K562 (cell line): ENCODE measurements at regions not wholly inside any gene's neighbourhood (a gene's known extent, or its start where the extent isn't known, plus 50 kb on each side); places are given as distances from the start of the nearest gene placed in this dataset.

Source experiments
- CHAMP1 ChIP-seq: fragments of 450-650 bp; IDR thresholded peaks from 2 replicates; pipeline ENCODE4 v1.6.1; 2016; ENCODE audit warnings: mild to moderate bottlenecking
- CTCF ChIP-seq, 3 experiments: IDR thresholded peaks in 2 of 3; conservative IDR thresholded peaks in 1 of 3; 2 replicates each; pipeline ENCODE4 v1.5.1; 2011 to 2012; ENCODE audit warnings: low read length in 3 of 3, mild to moderate bottlenecking in 3 of 3, control low read depth in 2 of 3, improper control_type of control experiment in 1 of 3, inconsistent platforms in 1 of 3, low read depth in 1 of 3, mixed read lengths in 1 of 3, moderate library complexity in 1 of 3; ENCODE audit not compliant: insufficient read depth in 2 of 3
- GTF2E2 ChIP-seq: fragments of 200-800 bp; sonication (Bioruptor generic); IDR thresholded peaks from 2 replicates; pipeline ENCODE4 v1.6.1; 2016; ENCODE audit warnings: missing genetic modification characterization, missing compliant biosample characterization
- HDAC2 ChIP-seq: fragments of 450-650 bp; IDR thresholded peaks from 2 replicates; pipeline ENCODE4 v1.6.1; 2016; ENCODE audit warnings: mild to moderate bottlenecking
- KAT8 ChIP-seq: fragments of 450-650 bp; IDR thresholded peaks from 2 replicates; pipeline ENCODE4 v1.6.1; 2016; ENCODE audit warnings: low read depth, mild to moderate bottlenecking
- NR4A1 ChIP-seq, 2 experiments: fragments of 250-450 bp in 1 of 2; fragments of 450-650 bp in 1 of 2; sonication (Bioruptor Pico) in 1 of 2; IDR thresholded peaks; 2 replicates each; pipeline versions ENCODE4 v1.4.0 to v1.6.1; 2016 to 2020; ENCODE audit warnings: mild to moderate bottlenecking in 2 of 2, missing compliant biosample characterization in 1 of 2, missing genetic modification characterization in 1 of 2, moderate library complexity in 1 of 2
- PBX2 ChIP-seq, 2 experiments: IDR thresholded peaks in 1 of 2; conservative IDR thresholded peaks in 1 of 2; 2 replicates each; pipeline ENCODE4 v1.6.1; 2016; ENCODE audit warnings: low read depth in 2 of 2, mild to moderate bottlenecking in 1 of 2, missing compliant biosample characterization in 1 of 2, missing genetic modification characterization in 1 of 2, moderate library complexity in 1 of 2
- PPARD ChIP-seq: fragments of 250-450 bp; sonication (Bioruptor Pico); IDR thresholded peaks from 2 replicates; pipeline ENCODE4 v1.8.0; 2022; ENCODE audit warnings: inconsistent platforms, mild to moderate bottlenecking, moderate library complexity
- RBM25 ChIP-seq: fragments of 200-400 bp; formaldehyde crosslinking; IDR thresholded peaks from 2 replicates; pipeline ENCODE4 v1.6.1; 2018; ENCODE audit warnings: low read length, low read depth, moderate library complexity; ENCODE audit not compliant: severe bottlenecking
- SAP30 ChIP-seq: fragments of 200-600 bp; sonication (generic); IDR thresholded peaks from 2 replicates; pipeline ENCODE4 v1.6.1; 2012; ENCODE audit warnings: borderline replicate concordance, low read depth, mild to moderate bottlenecking, moderate library complexity, low read length, control low read depth, inconsistent platforms; ENCODE audit not compliant: insufficient read depth, poor library complexity, severe bottlenecking
- SMARCE1 ChIP-seq: fragments of 450-650 bp; IDR thresholded peaks from 2 replicates; pipeline ENCODE4 v1.7.1; 2016; ENCODE audit warnings: mild to moderate bottlenecking
- VEZF1 ChIP-seq: fragments of 200-800 bp; sonication (Bioruptor generic); IDR thresholded peaks from 2 replicates; pipeline ENCODE4 v1.6.1; 2017; ENCODE audit warnings: missing genetic modification characterization, missing compliant biosample characterization
- ZNF347 ChIP-seq: fragments of 450-650 bp; formaldehyde crosslinking; IDR thresholded peaks from 2 replicates; pipeline ENCODE4 v1.4.0; 2020; ENCODE audit warnings: low read depth, mild to moderate bottlenecking, moderate library complexity
- ZNF445 ChIP-seq: fragments of 250-450 bp; sonication (Bioruptor Pico); IDR thresholded peaks from 2 replicates; pipeline ENCODE4 v1.4.0; 2020; ENCODE audit warnings: low read depth, mild to moderate bottlenecking, moderate library complexity
- TF ChIP-seq, protein P1 (sequence below): fragments of 450-650 bp; conservative IDR thresholded peaks from 2 replicates; pipeline ENCODE4 v1.6.1; 2016; ENCODE audit warnings: missing genetic modification characterization, low read depth, mild to moderate bottlenecking, control low read depth, missing compliant biosample characterization

DNA sequence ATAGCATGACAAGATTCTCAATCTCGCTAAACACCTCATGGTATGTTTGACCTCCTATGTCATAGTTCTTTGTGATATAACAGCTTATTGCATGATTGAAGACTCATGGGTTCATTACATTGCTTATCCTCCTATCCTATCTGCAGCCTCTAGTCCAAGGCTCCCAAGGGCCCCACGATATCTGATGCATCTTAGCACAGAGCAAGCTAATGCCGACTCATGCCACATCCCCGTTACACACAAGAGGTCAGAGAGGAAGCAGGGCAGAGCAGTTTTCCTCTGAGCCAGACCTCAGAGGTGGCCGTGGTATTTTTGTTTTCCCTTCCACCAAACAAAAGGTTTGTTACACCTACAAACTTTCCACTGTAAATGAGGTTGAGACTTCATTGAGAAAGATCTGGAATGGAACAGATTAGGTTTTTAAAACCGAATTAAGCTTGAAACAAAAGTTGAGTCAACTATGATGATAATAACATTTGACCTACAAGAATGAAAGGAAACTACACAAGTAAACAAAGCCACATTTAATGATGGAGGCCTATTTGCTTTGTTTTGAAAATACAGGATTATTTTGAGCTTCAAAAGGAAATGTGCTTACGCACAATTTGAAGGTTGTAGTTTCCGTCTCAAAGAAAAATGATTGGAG lies 133.9 kb upstream of the MYLIP start (continued):
- peak in 1 of 3 experiments; percentile 20; a peak in 1 of 6 replicates for TF ChIP-seq CTCF (IDR thresholded peaks at IDR 0.05 in 2 of 3, conservative IDR thresholded peaks at IDR 0.05 in 1 of 3; ENCODE audit: insufficient read depth in 2 of 3, low read depth in 1 of 3, low read length in 3 of 3)
- TF ChIP-seq ZNF445: no peak
- TF ChIP-seq PBX2 (CRISPR knock-in tag; IDR thresholded peaks at IDR 0.05; ENCODE audit: low read depth): no peak
- peak; percentile 66 for TF ChIP-seq PBX2 (tag; conservative IDR thresholded peaks at IDR 0.05; ENCODE audit: low read depth)
- TF ChIP-seq, protein P1, sequence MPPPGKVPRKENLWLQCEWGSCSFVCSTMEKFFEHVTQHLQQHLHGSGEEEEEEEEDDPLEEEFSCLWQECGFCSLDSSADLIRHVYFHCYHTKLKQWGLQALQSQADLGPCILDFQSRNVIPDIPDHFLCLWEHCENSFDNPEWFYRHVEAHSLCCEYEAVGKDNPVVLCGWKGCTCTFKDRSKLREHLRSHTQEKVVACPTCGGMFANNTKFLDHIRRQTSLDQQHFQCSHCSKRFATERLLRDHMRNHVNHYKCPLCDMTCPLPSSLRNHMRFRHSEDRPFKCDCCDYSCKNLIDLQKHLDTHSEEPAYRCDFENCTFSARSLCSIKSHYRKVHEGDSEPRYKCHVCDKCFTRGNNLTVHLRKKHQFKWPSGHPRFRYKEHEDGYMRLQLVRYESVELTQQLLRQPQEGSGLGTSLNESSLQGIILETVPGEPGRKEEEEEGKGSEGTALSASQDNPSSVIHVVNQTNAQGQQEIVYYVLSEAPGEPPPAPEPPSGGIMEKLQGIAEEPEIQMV: peak; percentile 35; the same call in 1 of the 2 replicates
- no peak for TF ChIP-seq NR4A1 (CRISPR knock-in tag; IDR thresholded peaks at IDR 0.05)
- no peak; the same call in 1 of the 2 replicates for TF ChIP-seq NR4A1 (tag; IDR thresholded peaks at IDR 0.05)
- 0 out of 2 replicates have a peak, but pooled peaks have one; percentile 55 for TF ChIP-seq GTF2E2 (tag)
- peak; percentile 87 for TF ChIP-seq HDAC2
- TF ChIP-seq SMARCE1: peak; percentile 89
- peak; percentile 59; the same call in 1 of the 2 replicates for TF ChIP-seq VEZF1 (CRISPR knock-in tag)
- TF ChIP-seq KAT8: no peak
- TF ChIP-seq SAP30: no peak
- no peak for TF ChIP-seq PPARD (CRISPR knock-in tag)
- peak; percentile 33 for TF ChIP-seq CHAMP1
- no peak for TF ChIP-seq RBM25
- no peak for TF ChIP-seq ZNF347 (CRISPR knock-in tag)
